ENCODE measurements at regions not wholly inside any gene's neighbourhood (a gene's known extent, or its start where the extent isn't known, plus 50 kb on each side); places are given as distances from the start of the nearest gene placed in this dataset.

DNA sequence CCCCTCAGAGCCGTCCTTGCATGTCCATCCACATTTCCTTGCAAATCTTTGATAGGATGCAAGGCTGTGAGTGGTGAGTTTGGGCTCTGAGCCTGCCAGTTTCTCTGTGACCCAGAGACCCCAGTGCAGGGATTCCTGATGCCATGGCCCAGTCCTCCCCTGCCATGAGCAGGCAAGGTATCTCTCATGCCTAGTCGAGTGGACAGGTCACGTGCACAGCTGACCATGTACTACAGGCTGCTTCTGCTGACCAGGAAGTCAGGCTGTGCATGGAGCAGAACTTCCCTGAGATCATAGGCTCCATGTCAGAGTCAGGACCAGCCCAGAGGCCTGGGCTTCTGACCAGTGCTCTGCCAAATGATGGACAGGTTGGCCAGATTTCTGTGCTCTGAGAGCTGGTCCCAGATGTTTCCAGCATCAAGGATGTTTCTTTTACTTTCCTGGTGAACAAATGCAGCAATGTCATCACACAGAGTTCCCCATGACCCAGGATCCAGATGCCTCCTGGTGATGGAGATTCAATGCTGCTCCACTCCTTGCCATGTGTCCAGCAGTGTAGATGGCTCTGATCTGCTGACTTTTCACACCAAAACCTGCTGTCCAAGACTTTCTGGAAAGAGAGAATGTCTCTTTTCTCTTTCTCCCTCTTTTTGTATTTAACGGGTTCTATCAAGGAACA lies 321.6 kb upstream of the HS6ST1 start:
- DNase-seq = no peak

DNA sequence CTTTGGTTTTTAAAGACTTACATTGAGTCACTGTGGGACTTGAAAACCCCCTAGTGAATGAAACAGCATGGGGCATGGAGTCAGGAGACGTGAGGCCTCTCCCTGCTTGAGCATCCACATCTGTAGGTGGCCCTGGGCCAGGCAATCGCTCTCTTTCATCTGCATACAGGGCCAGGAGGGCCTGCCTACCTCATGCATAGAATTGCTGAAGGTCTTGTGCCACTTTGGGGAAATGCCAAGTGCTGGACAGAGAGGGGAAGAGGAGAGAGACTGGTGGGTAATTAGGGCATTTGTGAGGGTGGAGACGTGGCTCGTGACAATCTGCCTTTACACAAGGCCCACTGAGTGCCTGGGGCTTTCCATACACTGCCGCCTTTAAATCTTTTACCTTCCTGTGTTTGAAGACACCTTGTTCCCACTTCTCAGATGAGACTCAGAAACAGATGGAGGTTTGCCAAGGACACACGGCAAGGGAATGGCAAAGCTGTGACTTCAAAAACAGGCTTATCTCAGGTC lies 322.2 kb upstream of the HS6ST1 start:
- DNase-seq = no peak

DNA sequence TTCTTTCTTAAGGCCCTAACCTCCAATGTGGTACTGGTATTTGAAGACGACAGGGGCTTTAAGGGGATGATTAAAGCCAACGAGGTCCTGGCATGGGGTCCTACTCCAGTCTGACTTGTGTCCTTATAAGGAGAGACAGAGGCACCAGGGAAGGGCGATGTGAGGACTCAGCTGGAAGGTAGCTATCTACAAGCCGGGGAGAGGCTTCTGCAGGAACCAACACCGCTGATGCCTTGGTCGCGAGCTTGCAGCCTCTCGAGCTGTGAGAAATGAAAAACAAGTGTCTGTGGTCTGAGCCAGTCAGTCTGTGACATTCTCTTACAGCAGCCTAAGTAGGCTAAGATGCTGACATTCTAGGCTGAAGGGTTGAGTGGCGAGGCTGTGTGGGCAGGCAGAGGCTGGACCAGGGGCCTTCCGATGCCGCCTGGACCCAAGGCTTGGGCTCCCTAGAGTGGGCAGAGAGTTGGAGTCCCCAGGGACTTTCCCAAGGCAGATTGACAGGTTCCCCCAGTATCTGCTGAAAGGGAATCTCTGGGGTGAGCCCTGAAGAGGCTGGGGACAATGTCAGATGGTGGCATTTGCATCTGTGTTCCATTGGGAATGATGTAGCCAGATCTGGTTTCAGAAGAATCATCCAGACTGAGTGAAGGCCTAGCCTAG lies 322.9 kb upstream of the HS6ST1 start:
- DNase-seq = no peak

DNA sequence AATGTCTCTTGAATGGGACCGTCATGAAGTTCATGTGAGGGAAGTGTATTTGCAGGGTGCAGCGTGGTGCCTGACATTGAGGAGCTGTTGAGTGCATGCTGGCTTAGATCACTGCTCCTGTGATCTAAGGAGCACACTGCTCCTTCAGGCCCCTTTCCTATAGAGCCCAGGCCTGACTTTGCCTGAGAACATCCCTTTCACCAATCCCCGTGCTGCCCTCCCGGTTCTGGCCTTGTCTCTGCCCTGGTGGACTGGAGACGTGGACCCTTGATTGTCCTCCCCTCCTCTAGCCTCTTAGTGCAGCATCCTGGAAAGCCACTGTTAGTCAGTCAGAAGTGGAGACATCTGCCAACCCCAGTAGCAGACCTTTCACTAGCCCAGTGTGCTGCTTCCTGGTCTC lies 323.6 kb upstream of the HS6ST1 start:
- no peak for DNase-seq

DNA sequence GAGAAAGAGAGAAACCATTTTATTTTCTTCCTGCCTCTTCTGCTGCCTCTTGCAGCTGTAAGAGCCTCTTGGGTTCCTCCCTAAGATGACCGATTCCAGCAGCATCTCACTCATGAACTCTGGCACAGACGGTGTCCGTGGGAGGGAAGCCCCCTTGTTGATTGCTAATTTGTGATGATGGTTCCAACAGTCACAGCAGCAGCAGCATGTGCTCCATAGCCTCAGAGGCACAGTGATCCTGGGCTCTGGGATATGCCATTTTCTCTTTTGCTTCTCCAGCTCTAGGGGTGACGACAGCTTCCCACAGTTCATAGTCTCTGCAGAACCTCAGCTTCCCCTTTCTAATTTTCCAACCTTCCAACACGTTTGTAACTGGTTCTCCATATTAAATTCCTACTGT lies 324.2 kb upstream of the HS6ST1 start:
- DNase-seq = no peak

DNA sequence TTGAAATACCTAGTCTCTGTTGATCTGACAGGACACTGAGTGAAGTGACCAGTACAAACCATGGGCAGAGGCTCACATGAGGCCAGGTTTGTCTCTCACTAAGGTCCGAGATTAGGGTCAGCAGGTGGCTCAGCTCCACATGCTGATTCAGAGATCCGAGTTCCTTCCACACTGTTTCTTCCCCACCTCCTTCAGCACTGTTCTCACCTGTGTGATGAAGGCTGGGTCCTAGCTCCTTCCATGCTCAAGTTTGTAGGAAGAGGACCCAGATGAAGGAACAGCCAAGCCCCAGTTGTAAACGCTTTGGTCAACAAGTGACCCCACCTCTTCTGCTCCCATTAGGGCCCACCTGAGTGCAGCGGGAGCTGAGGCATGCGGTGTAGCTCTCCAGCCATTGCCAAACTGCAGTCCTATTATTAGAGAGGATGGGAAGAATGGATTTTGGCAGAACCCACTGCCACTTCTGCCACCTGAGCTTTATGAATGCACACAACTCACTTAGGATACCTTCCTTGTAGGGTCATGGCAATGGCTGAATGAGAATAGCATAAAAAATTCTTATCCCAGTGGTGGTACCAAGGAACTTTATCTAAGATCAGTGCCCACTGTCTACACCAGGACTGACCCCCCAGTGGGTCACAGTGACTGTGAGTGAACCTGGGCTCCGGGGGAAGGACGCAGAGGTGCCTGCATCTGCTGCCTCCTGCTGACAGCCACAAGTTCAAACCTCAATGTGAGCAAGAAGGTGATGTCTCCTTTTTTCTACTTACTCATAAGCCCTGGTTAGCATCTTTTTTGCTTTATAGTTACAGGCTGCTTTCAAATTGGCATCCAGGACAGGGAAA lies 324.8 kb upstream of the HS6ST1 start:
- DNase-seq = no peak

DNA sequence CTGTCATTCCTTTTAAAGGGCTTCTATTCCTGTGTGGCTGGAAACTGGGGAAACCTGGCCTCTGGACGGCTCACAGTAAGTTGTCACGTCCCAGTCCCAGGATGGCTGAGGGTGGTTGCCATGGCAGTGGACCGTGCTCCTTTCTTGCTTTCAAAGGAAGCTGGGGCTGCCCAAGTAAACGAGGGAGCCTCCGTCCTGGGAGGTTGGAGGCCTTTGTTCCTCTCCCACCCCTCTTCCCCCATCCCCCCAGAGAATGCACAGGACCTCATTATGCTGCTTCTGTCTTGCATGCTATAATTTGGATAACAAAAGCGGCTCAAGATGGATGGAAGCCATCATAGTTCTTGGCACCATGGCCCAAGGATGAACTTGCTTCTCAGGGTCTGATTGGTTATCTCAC lies 325.5 kb upstream of the HS6ST1 start:
- DNase-seq = no peak

DNA sequence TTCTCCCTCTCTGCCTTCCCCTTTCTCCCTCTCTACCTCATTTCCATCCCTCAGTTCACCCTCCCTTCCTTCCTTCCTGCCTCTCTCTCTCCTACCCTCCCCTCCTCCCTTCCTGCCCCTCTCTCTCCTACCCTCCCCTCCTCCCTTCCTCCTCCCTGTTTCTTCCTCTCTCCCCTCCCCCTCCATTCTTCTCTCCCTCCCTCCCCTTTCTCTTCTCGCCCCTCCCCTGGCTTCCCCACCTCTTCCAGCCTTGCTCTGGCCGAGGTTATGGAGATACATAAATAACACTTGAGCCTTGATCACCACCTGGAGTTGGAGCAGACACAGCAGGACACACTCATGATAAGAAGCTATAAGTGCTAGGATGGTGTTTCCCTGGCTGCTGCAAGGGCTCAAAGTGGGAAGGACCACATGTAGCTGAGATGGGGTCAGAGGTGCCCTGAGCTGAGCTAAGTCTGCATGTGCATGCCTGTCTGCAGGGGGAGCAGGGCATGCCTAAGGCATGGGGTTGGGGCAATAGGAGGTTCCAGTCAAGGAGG lies 326.1 kb upstream of the HS6ST1 start:
- no peak for DNase-seq

DNA sequence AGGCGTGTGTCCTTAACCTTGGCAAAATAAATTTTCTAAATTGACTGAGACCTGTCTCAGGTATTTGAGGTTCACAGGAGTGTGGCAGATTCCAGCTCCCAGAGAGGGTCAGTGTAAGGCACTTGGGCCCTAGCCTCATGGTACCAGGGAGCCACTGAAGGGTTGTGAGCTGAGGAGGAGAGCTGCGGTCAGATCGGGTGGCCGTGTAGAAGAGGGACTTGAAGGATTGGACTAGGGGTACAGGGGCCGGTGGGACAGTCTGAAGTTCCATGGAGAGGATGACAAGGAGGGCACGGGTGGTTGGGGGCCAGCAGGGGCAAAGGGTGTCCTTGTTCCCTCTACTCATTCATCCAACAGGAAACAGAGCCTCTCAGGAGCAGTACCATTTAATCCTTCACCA lies 327.0 kb upstream of the HS6ST1 start:
- no peak for DNase-seq

DNA sequence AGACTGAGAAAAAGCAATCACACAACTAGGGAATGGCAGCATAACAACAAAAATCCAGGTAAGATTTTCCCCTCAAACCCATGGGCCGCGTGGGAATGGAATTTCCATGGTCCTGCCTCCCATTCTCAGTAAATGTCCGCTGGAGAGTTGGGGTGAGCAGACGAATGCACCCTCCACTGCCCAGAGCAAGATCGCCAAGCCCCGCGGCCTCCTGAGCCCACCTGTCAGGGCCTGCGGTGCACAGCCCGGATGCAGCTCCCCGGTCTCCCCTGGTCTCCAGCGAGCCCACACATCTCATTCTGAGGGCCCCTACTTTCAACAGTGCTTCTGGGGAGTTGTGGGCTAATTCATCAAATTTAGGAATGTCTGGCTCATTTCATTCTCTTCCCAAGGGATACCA lies 327.4 kb upstream of the HS6ST1 start:
- no peak for DNase-seq

DNA sequence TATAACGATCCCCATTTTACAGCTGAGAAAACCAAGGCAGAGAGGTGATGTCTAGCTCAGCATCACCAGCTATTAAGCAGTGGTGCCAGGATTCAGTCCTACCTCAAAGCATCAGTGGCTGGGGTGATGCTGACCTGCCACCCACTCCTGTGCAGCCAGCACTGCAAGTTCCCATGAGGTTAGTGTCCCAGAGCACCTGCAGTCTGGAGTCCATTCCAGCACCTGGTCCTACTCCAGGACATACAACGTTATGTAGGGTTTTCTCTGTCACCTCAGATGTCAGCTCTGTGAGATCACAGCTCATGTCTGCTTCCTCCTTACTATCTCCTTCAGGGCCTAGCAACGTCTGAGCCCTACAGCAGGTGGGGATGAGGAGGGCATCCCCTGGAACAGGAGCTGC lies 328.0 kb upstream of the HS6ST1 start:
- DNase-seq = no peak

DNA sequence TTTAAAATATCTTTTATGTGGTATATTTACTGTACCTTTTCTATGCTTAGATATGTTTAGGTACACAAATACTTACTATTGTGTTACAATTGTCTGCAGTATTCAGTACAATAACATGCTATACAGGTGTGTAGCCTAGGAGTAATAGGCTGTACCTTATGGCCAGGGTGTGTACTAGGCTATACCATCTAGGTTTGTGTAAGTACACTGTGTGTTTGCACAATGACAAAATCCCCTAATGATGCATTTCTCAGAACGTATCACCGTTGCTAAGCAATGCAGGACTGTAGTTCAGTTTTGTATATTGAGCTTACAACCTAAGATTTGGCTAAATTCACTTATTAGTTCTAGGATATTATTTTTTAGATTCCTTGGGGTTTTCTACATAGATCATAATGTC lies 332.3 kb upstream of the HS6ST1 start:
- DNase-seq = no peak

DNA sequence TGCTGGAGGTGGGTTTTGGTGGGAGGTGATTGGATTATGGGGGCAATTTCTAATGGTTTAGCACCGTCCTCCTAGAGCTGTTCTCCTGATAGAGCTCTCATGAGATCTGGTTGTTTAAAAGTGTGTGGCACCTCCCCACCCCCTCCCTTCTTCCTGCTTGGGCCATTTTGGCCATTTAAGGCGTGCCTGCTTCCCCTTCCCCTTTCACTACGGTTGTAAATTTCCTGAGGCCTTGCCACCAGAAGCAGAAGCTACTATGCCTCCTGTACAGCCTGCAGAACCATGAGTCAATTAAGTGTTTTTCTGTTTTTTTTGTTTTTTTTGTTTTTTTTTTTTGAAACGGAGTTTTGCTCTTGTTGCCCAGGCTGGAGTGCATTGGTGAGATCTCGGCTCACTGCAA lies 335.7 kb upstream of the HS6ST1 start:
- DNase-seq = no peak

DNA sequence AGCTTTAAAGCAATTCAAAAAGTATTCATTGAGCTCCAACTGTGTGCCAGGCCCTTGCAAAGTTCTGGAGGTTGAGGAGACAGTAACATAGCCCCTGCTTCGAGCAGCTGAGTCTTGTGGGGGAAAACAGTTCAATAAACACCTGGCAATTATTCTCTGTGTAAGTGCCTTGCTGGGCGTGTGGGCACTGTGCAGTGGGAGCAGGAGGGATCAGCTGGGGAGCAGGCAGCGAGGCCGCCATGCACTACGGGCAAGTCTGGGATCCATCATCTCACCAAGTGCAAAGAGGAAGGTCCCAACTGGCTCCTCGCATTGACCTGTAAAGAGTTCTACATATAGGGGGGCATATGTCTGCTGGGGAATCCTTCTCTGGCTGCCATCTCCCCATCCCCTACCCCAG lies 342.2 kb upstream of the HS6ST1 start:
- no peak for DNase-seq

DNA sequence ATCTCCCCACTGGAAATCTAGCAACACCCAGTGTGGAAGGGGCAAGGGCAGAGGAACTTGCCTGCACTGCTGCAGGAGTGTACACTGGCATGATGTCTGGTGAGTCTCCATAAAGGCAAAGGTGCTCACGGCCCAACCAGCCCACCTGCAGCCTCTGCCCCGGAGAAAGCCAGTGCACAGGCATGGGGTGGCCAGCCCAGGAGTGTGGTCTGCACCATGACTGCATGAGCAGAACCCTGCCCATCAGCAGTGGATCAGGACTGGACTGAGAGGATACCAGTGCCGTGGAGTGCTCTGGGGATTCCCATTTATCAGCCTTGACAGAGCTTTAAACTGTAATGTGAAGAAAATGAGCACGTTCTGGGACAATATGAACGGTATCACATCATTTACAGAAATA lies 342.6 kb upstream of the HS6ST1 start:
- DNase-seq = no peak

DNA sequence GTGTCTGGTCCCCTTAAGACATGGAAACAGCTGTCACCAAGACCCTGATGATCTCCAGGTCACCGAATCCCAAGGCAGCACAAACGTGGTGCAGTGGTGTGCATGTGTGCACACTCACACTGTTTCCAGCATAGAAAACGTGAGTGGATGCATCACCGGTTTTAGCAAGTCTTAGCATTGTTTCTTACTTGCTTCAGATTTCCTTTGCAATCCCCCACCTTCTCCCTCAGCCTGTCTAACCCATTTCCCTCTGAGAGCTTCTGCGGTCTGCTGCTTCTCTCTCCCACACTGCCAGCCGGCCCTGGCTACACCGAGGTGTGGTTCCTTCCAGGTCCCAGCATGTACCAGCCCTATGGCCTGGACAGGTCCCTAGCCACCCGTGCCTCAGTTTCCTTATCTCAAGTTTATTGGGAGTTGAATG lies 343.4 kb upstream of the HS6ST1 start:
- no peak for DNase-seq

DNA sequence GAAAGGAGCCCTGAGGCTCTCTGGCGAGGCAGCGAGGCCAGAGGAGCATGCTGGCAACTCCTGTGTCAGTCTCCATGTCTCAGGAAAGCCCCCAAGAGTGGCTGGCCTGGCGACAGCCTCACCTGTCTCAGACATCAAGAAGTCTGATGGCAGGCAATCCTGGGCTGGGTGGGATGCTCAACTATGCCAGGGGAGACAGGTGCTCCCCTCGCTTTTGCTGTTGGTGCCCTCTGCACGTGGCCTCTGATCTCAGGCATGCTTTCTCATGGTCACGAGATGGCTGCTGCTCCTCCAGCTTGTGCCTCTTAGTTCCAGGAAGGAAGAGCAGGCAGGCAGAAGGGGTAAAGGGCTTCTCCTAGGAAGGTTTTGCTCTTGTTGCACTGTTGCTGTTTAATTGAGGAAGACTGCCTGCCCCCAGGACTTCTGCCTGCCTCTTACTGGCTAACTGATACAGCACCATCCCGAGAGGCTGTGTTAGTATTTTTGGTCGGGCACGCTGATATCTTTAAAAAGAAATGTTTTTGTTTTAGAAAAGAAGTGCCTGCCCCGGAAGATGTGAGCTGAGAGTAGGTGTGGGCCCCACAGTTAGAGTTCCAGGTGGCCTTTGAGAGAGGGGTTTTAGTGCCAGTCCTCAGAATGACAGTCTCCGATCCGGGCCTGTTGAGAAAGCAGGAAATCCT lies 344.8 kb upstream of the HS6ST1 start:
- no peak for DNase-seq

DNA sequence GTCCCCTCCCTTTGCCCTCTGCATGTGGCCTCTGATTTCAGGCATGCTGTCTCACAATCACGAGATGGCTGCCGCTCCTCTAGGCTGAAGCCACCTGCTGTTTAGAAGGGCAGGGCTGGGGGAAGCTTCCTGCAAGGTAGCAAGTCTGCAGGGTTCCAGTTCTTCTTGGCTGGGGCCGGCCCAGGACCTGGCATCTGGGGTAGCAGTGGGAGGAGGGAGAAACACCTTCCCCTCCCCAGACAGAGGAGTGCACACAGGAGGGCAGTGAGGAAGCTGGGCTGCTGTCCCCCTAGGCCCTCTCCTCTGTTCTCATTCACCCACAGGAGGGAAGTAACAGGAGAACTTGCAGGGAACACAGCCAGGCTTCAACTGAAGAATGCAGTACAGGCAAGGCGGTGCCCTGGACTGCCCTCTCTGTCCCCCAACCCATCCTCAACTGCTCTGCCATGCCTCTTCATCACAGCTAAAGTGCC lies 345.9 kb upstream of the HS6ST1 start:
- no peak for DNase-seq

DNA sequence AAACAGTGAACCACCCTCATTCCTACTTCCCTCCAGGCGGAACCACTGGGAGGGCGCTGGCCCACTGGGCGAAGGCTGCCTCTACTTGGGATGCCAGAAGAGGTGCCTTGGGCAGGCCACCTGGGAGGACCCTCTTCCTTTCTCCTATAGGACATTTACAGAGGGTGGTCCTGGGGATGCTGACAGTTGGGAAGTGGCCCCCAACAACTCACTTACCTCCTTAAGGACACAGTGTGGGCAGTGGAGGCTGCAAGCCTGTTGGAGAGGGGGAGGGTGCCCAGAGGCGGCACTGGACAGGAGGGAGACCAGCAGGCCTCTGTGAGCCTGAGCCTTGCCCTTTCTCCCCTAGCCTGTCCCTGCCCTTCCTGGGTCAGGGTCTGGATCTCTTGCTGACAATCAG lies 346.4 kb upstream of the HS6ST1 start:
- no peak for DNase-seq

DNA sequence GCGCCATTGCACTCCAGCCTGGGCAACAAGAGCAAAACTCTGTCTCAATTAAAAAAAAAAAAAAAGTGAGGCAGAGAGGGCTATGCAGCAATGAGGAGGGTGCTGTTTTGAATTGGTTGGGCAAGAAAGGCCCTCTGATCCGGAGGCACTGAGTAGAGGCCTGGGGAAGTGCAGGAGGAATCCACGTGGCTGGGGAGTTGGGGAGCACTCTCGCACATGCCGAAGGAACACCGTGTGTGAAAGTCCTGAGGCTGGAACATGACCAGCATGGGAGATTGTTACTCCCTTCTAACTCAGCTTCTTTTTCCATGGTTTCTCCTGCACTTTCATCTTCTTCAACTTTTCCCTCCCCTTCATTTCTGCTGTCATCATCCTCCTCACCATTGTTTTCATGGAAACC lies 347.9 kb upstream of the HS6ST1 start:
- no peak for DNase-seq

DNA sequence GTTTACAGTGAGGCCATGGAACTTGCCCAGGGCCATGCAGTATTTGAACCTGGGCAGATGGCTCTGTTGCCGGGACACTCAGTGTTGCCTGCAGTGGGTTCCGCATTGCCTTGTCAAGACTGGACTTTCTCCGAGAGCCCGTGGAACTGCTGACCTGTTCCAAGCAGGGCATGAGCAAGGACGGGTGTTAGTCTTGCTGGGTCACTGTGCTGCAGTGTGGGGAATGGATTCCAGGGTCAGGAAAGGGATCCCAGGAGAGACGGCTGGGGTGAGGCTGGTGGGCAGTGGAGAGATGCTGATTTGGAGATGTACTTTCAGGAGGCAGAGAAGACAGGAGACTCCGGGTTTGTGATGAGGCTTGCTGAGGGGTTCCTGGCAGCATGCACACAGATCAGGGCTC lies 348.7 kb upstream of the HS6ST1 start:
- DNase-seq = no peak

DNA sequence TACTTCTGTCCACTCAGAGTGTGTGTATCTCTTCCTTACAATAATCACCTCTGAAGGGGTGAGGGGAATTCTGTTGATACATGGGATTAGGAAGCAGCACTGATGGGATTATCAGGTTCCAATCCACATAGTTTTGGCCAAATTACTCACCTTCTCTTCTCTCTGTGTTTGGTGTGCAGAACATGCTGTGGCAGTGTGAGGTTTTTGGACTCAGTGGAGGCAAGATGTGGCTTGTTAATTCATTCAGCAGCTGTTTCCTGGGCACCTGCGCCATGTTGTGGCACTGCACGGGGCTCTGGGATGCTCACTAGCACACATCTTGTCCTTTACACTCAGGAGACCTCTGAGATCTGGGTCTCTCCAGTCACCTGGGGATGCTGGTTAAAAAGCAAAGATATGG lies 350.3 kb upstream of the HS6ST1 start:
- DNase-seq = no peak

DNA sequence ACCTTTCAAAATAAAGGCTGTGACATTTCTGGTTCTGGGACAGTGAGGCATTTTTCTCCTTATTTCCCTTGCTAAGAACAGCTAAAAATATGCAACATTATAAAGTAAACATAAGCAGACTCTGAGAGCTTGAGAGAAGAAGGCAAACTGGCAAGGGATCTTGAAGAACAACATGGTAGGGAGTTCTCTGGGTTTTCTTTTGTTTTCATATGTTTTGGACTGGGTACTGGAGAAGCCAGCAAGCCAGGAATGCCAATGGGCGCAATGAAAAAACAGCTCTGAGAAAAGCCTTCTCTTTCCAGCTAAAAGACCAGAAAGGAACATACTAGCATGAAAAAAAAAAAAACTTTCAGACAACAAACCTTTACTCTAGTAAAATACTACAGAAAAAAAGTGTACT lies 351.4 kb upstream of the HS6ST1 start:
- DNase-seq = no peak
